Parathyroid adenoma (tissue), 2 donors: ENCODE measurements at regions not wholly inside any gene's neighbourhood (a gene's known extent, or its start where the extent isn't known, plus 50 kb on each side); places are given as distances from the start of the nearest gene placed in this dataset.
A peak's percentile ranks its signal among the peaks of the same experiment; 100 is the strongest.
"Not testable (repeated sequence)": the region's sequence is repeated elsewhere in the genome, so short reads cannot be mapped to it uniquely, and the experiment has no call there.

ENCODE experiments used
- H2AFZ ChIP-seq: fragments of 300-600 bp; sonication (generic); one replicate; pipeline ENCODE4 v1.7.0; 2017; ENCODE audit warnings: antibody characterized with exemption, mild to moderate bottlenecking
- H3K27ac ChIP-seq: fragments of 300-600 bp; sonication (generic); one replicate; pipeline ENCODE4 v1.7.0; 2017
- H3K27me3 ChIP-seq: fragments of 300-600 bp; sonication (generic); one replicate; pipeline ENCODE4 v1.7.0; 2017; ENCODE audit warnings: low read length; ENCODE audit not compliant: control insufficient read depth, insufficient read depth
- H3K36me3 ChIP-seq: fragments of 300-600 bp; sonication (generic); one replicate; pipeline ENCODE4 v1.7.0; 2017; ENCODE audit warnings: low read length; ENCODE audit not compliant: control insufficient read depth, insufficient read depth
- H3K4me1 ChIP-seq: fragments of 300-600 bp; sonication (generic); one replicate; pipeline ENCODE4 v1.7.0; 2017; ENCODE audit warnings: control low read depth
- H3K4me2 ChIP-seq: fragments of 300-600 bp; sonication (generic); one replicate; pipeline ENCODE4 v1.7.0; 2017; ENCODE audit warnings: low read length
- H3K4me3 ChIP-seq: fragments of 300-600 bp; sonication (generic); one replicate; pipeline ENCODE4 v1.7.0; 2017; ENCODE audit warnings: low read depth, low read length
- H3K79me2 ChIP-seq: fragments of 300-600 bp; sonication (generic); one replicate; pipeline ENCODE4 v1.7.0; 2017; ENCODE audit warnings: control low read depth
- H3K9ac ChIP-seq: fragments of 300-600 bp; sonication (generic); one replicate; pipeline ENCODE4 v1.7.0; 2017; ENCODE audit warnings: mild to moderate bottlenecking
- H3K9me3 ChIP-seq: fragments of 300-600 bp; sonication (generic); one replicate; pipeline ENCODE4 v1.7.0; 2017; ENCODE audit warnings: low read length; ENCODE audit not compliant: control insufficient read depth
- TF ChIP-seq, protein P1 (sequence below): fragments of 300-600 bp; sonication (generic); IDR thresholded peaks from one replicate; pipeline ENCODE4 v1.7.0; 2017; ENCODE audit warnings: antibody characterized with exemption, mild to moderate bottlenecking
- donor health status: primary hyperparathyroidism.

DNA sequence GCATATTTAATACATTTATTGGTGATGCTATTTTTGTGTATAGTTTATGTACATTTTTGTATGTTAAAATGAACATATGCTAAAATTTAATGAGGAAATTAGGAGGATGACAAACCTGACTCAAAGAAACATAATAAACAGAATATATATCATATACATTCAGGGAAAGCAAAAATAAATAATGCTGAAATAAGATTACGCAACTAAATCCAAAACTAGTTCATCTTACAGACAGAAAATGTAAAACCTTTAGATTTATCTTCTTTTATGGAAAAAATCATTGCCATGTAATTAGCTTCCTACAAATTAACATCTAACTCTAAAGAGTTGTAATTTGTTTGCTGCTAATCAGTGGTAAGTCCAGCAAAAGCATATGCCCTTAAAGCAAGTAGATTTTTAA, 216.5 kb downstream of the PTN start:
- Histone ChIP-seq H3K9me3 (no peaks in the 10 kb centered on the region), H3K4me3 (no peak overlapping the region), H3K27ac (no peak overlapping the region), H3K4me2 (no peak overlapping the region), H3K79me2 (no peaks in the 10 kb centered on the region), H3K4me1 (no peaks in the 10 kb centered on the region), H3K36me3 (no peaks in the 10 kb centered on the region), H3K9ac (no peak overlapping the region), H3K27me3 (no peaks in the 10 kb centered on the region), H2AFZ (no peak overlapping the region)
- TF ChIP-seq, protein P1, sequence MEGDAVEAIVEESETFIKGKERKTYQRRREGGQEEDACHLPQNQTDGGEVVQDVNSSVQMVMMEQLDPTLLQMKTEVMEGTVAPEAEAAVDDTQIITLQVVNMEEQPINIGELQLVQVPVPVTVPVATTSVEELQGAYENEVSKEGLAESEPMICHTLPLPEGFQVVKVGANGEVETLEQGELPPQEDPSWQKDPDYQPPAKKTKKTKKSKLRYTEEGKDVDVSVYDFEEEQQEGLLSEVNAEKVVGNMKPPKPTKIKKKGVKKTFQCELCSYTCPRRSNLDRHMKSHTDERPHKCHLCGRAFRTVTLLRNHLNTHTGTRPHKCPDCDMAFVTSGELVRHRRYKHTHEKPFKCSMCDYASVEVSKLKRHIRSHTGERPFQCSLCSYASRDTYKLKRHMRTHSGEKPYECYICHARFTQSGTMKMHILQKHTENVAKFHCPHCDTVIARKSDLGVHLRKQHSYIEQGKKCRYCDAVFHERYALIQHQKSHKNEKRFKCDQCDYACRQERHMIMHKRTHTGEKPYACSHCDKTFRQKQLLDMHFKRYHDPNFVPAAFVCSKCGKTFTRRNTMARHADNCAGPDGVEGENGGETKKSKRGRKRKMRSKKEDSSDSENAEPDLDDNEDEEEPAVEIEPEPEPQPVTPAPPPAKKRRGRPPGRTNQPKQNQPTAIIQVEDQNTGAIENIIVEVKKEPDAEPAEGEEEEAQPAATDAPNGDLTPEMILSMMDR = no peak

DNA sequence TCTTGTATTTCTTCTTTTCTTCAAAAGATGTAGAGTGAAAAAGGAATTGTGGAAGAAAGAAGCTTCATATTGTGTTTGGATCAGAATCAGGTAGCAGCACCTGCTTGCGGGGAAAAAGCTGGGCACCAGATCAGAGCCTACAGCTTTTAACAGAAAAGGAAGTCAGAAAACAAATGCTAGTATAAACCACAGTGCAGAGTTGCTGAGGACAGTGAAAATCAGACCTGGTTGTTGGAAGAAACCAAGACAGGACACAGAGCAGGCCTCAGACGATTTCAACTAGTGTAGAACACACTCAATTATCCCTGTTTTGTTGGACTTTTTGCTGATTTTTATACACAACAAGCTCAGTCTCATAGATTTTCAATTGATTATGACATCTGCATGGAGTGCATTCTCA, 221.4 kb downstream of the PTN start:
- Histone ChIP-seq H3K36me3 (no peaks in the 10 kb centered on the region), H2AFZ (no peak overlapping the region), H3K27me3 (no peaks in the 10 kb centered on the region), H3K4me1 (no peaks in the 10 kb centered on the region), H3K9ac (no peak overlapping the region), H3K4me2 (no peak overlapping the region), H3K4me3 (no peak overlapping the region), H3K79me2 (no peaks in the 10 kb centered on the region), H3K9me3 (no peaks in the 10 kb centered on the region), H3K27ac (no peak overlapping the region)
- TF ChIP-seq, protein P1 = no peak

DNA sequence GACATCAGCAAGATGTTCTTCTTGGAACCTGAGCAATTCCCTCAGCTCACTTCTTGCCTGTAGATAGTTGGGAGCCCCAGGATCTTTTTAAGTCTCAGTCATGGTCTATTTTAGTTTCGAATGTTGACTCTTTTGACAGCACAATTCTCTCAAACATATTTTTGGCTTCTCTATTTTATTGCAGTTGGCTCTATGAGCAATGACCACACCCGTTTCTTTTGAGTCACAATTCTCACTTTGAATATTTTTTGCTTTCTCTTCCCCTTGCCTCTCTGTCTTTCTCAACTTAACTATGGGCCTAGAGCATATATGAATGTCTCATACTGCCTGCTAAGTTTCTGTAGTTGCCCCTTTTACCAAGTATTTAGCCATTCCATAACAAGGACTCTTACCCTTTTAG, 222.8 kb downstream of the PTN start:
- Histone ChIP-seq H2AFZ (no peak overlapping the region), H3K4me3 (no peak overlapping the region), H3K9ac (no peak overlapping the region), H3K36me3 (no peaks in the 10 kb centered on the region), H3K9me3 (no peaks in the 10 kb centered on the region), H3K27ac (no peak overlapping the region), H3K27me3 (no peaks in the 10 kb centered on the region), H3K4me1 (no peaks in the 10 kb centered on the region), H3K4me2 (no peak overlapping the region), H3K79me2 (no peaks in the 10 kb centered on the region)
- TF ChIP-seq, protein P1 = no peak

DNA sequence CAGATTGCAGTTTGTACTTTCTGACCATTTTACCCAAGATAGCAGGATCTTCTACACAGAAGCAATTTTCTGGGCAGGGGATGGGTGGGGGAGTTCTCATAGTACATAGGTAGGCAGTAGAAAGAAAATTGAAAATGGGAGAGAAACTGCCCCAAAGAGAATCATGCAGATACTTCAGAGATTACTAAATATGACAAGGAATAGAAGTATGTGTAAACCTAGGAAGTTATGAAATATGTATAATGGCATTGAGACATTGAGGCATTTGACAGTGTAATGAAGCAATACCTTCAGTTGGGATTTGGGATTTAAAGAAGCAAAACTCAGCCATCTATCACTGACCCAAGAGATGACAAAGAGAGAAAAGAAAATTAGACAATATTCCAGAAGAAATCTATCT, 233.0 kb downstream of the PTN start:
- Histone ChIP-seq H3K36me3 (no peaks in the 10 kb centered on the region), H3K4me1 (peaks cover 6% of the 10 kb centered on the region), H3K79me2 (no peaks in the 10 kb centered on the region), H3K27me3 (no peaks in the 10 kb centered on the region), H2AFZ (no peak overlapping the region), H3K4me3 (no peak overlapping the region), H3K9me3 (no peaks in the 10 kb centered on the region), H3K4me2 (no peak overlapping the region), H3K27ac (no peak overlapping the region), H3K9ac (no peak overlapping the region)
- TF ChIP-seq, protein P1 = no peak

DNA sequence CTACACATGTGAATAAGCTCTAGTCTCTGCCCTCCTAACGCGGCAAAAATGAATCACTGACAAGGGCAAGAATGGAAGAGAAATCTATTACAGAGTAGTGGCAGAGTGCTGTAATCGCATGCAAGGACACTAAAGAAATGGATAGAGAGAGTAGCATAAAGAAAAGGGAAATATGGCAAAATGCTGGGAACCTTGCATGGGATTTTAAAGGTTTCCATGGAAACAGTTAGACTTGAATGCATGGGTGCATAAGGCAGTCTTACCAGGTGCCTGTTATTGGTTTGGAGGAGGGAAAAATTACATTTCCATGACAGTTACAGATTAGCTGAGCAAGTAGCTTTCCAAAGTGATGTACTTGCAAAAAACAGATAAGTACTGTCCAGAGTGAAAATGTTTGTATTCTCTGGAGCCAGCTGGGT, 233.4 kb downstream of the PTN start:
- peaks cover 6% of the 10 kb centered on the region for H3K4me1 ChIP-seq
- H2AFZ ChIP-seq = no peak overlapping the region
- no peaks in the 10 kb centered on the region for H3K27me3 ChIP-seq
- H3K9ac ChIP-seq = no peak overlapping the region
- H3K9me3 ChIP-seq = no peaks in the 10 kb centered on the region
- no peak overlapping the region for H3K4me3 ChIP-seq
- H3K27ac ChIP-seq = no peak overlapping the region
- H3K79me2 ChIP-seq = no peaks in the 10 kb centered on the region
- TF ChIP-seq, protein P1 = no peak
- H3K36me3 ChIP-seq = no peaks in the 10 kb centered on the region
- peak overlapping the region; percentile 59 for H3K4me2 ChIP-seq

DNA sequence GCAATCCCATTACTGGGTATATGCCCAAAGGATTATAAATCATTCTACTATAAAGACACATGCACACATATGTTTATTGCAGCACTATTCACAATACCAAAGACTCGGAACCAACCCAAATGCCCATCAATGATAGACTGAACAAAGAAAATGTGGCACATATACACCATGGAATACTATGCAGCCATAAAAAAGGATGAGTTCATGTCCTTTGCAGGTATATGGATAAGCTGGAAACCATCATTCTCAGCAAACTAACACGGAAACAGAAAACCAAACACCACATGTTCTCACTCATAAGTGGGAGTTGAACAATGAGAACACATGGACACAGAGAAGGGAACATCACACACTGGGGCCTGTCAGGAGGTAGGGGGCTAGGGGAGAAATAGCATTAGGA, 235.7 kb downstream of the PTN start:
- not testable (repeated sequence) for H3K79me2 ChIP-seq, H3K9ac ChIP-seq, H3K4me3 ChIP-seq, H3K27me3 ChIP-seq, H3K9me3 ChIP-seq, H3K36me3 ChIP-seq, H3K4me2 ChIP-seq, H3K4me1 ChIP-seq, H2AFZ ChIP-seq, H3K27ac ChIP-seq

DNA sequence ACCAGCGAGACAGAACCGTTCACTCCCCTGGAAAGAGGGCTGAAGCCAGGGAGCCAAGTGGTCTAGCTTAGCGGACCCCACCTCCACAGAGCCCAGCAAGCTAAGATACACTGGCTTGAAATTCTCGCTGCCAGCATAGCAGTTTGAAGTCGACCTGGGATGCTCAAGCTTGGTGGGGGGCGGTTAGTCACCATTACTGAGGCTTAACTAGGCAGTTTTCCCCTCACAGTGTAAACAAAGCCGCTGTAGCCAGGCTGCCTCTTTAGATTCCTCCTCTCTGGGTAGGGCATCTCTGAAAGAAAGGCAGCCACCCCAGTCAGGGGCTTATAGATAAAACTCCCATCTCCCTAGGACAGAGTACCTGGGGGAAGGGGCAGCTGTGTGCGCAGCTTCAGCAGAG, 235.1 kb downstream of the CHRM2 start:
- H3K36me3 ChIP-seq, H2AFZ ChIP-seq, H3K4me1 ChIP-seq, H3K4me2 ChIP-seq, H3K9me3 ChIP-seq, H3K27ac ChIP-seq, H3K9ac ChIP-seq, H3K27me3 ChIP-seq, H3K4me3 ChIP-seq, H3K79me2 ChIP-seq: not testable (repeated sequence)
